ENCODE measurements at regions not wholly inside any gene's neighbourhood (a gene's known extent, or its start where the extent isn't known, plus 50 kb on each side); places are given as distances from the start of the nearest gene placed in this dataset.
A peak's percentile ranks its signal among the peaks of the same experiment; 100 is the strongest.

GRCh38 chr4:101730291-101731117, 60.0 kb upstream of the BANK1 start:
- peaks cover 15% of the 10 kb centered on the region for H3K4me1 Mint-ChIP-seq
- H3K36me3 Mint-ChIP-seq = no peaks in the 10 kb centered on the region
- H3K9me3 Mint-ChIP-seq = no peaks in the 10 kb centered on the region
- peak overlapping the region; percentile 17 for H3K27ac Mint-ChIP-seq
- ATAC-seq = peak; percentile 81
- H3K27me3 Mint-ChIP-seq = no peaks in the 10 kb centered on the region
- no peak overlapping the region for H3K4me3 Mint-ChIP-seq

- ATAC-seq = no peak
- Mint-ChIP-seq H3K4me3 (no peak overlapping the region), H3K27ac (no peak overlapping the region), H3K36me3 (no peaks in the 10 kb centered on the region), H3K9me3 (no peaks in the 10 kb centered on the region), H3K27me3 (no peaks in the 10 kb centered on the region), H3K4me1 (peaks cover 17% of the 10 kb centered on the region)
Measured at GRCh38 chr4:101727238-101727637, 63.3 kb upstream of the BANK1 start.

GRCh38 chr4:101724093-101724492, 66.4 kb upstream of the BANK1 start:
- H3K36me3 Mint-ChIP-seq = no peaks in the 10 kb centered on the region
- H3K27me3 Mint-ChIP-seq = no peaks in the 10 kb centered on the region
- H3K4me1 Mint-ChIP-seq = peaks cover 18% of the 10 kb centered on the region
- peak overlapping the region; percentile 74 for H3K27ac Mint-ChIP-seq
- peaks cover 3% of the 10 kb centered on the region for H3K9me3 Mint-ChIP-seq
- H3K4me3 Mint-ChIP-seq = peak overlapping the region; percentile 56
- ATAC-seq = peak; percentile 61

GRCh38 chr4:101718810-101719209, 71.7 kb upstream of the BANK1 start:
- peaks cover 20% of the 10 kb centered on the region for H3K9me3 Mint-ChIP-seq
- H3K27me3 Mint-ChIP-seq = no peaks in the 10 kb centered on the region
- peaks cover 20% of the 10 kb centered on the region for H3K36me3 Mint-ChIP-seq
- no peak for ATAC-seq
- no peak overlapping the region for H3K4me3 Mint-ChIP-seq
- H3K4me1 Mint-ChIP-seq = peaks cover 29% of the 10 kb centered on the region
- no peak overlapping the region for H3K27ac Mint-ChIP-seq

- H3K4me3 Mint-ChIP-seq = no peak overlapping the region
- peaks cover 12% of the 10 kb centered on the region for H3K4me1 Mint-ChIP-seq
- H3K27ac Mint-ChIP-seq = no peak overlapping the region
- H3K9me3 Mint-ChIP-seq = peaks cover 13% of the 10 kb centered on the region
- no peaks in the 10 kb centered on the region for H3K27me3 Mint-ChIP-seq
- no peak for ATAC-seq
- H3K36me3 Mint-ChIP-seq = peaks cover 7% of the 10 kb centered on the region
Measured at GRCh38 chr4:101711590-101712260, 78.8 kb upstream of the BANK1 start.

GRCh38 chr4:101710806-101711205, 79.7 kb upstream of the BANK1 start:
- H3K9me3 Mint-ChIP-seq = peaks cover 16% of the 10 kb centered on the region
- peaks cover 11% of the 10 kb centered on the region for H3K36me3 Mint-ChIP-seq
- peaks cover 9% of the 10 kb centered on the region for H3K4me1 Mint-ChIP-seq
- ATAC-seq = no peak
- no peaks in the 10 kb centered on the region for H3K27me3 Mint-ChIP-seq
- H3K27ac Mint-ChIP-seq = no peak overlapping the region
- H3K4me3 Mint-ChIP-seq = no peak overlapping the region

- Mint-ChIP-seq H3K4me3 (no peak overlapping the region), H3K4me1 (peaks cover 7% of the 10 kb centered on the region), H3K27ac (no peak overlapping the region), H3K27me3 (no peaks in the 10 kb centered on the region), H3K36me3 (peaks cover 11% of the 10 kb centered on the region), H3K9me3 (peaks cover 12% of the 10 kb centered on the region)
- no peak for ATAC-seq
Measured at GRCh38 chr4:101708293-101709039, 82.1 kb upstream of the BANK1 start.

- Mint-ChIP-seq H3K36me3 (peaks cover 11% of the 10 kb centered on the region), H3K27me3 (no peaks in the 10 kb centered on the region), H3K4me1 (peaks cover 7% of the 10 kb centered on the region), H3K4me3 (no peak overlapping the region), H3K27ac (no peak overlapping the region), H3K9me3 (peaks cover 15% of the 10 kb centered on the region)
- no peak for ATAC-seq
Measured at GRCh38 chr4:101707596-101707995, 82.9 kb upstream of the BANK1 start.

- no peak for ATAC-seq
- H3K4me1 Mint-ChIP-seq = peaks cover 7% of the 10 kb centered on the region
- H3K9me3 Mint-ChIP-seq = peaks cover 15% of the 10 kb centered on the region
- no peaks in the 10 kb centered on the region for H3K27me3 Mint-ChIP-seq
- no peak overlapping the region for H3K4me3 Mint-ChIP-seq
- peaks cover 11% of the 10 kb centered on the region for H3K36me3 Mint-ChIP-seq
- H3K27ac Mint-ChIP-seq = no peak overlapping the region
Measured at GRCh38 chr4:101706535-101707057, 83.9 kb upstream of the BANK1 start.

GRCh38 chr4:101701551-101701950, 89.0 kb upstream of the BANK1 start:
- Mint-ChIP-seq H3K36me3 (peaks cover 8% of the 10 kb centered on the region), H3K27me3 (no peaks in the 10 kb centered on the region), H3K4me3 (no peak overlapping the region), H3K9me3 (peaks cover 8% of the 10 kb centered on the region), H3K4me1 (peaks cover 23% of the 10 kb centered on the region), H3K27ac (no peak overlapping the region)
- no peak for ATAC-seq

GRCh38 chr4:101699441-101700124, 90.9 kb upstream of the BANK1 start:
- Mint-ChIP-seq H3K36me3 (no peaks in the 10 kb centered on the region), H3K9me3 (peaks cover 3% of the 10 kb centered on the region), H3K27ac (peak overlapping the region; percentile 65), H3K27me3 (no peaks in the 10 kb centered on the region), H3K4me1 (peaks cover 37% of the 10 kb centered on the region), H3K4me3 (peak overlapping the region; percentile 60)
- peak; percentile 70 for ATAC-seq

- no peaks in the 10 kb centered on the region for H3K27me3 Mint-ChIP-seq
- H3K4me1 Mint-ChIP-seq = peaks cover 48% of the 10 kb centered on the region
- H3K27ac Mint-ChIP-seq = peak overlapping the region; percentile 76
- no peak overlapping the region for H3K4me3 Mint-ChIP-seq
- no peaks in the 10 kb centered on the region for H3K36me3 Mint-ChIP-seq
- H3K9me3 Mint-ChIP-seq = no peaks in the 10 kb centered on the region
- ATAC-seq = no peak
Measured at GRCh38 chr4:101697266-101697665, 93.3 kb upstream of the BANK1 start.

GRCh38 chr4:101696276-101697010, 94.1 kb upstream of the BANK1 start:
- H3K27me3 Mint-ChIP-seq = no peaks in the 10 kb centered on the region
- H3K27ac Mint-ChIP-seq = peak overlapping the region; percentile 76
- H3K4me1 Mint-ChIP-seq = peaks cover 53% of the 10 kb centered on the region
- peaks cover 1% of the 10 kb centered on the region for H3K36me3 Mint-ChIP-seq
- no peak for ATAC-seq
- H3K9me3 Mint-ChIP-seq = peaks cover under 1% of the 10 kb centered on the region
- H3K4me3 Mint-ChIP-seq = no peak overlapping the region

- H3K27me3 Mint-ChIP-seq = no peaks in the 10 kb centered on the region
- no peak for ATAC-seq
- peaks cover 65% of the 10 kb centered on the region for H3K4me1 Mint-ChIP-seq
- no peak overlapping the region for H3K4me3 Mint-ChIP-seq
- H3K27ac Mint-ChIP-seq = peak overlapping the region; percentile 85
- H3K36me3 Mint-ChIP-seq = peaks cover 5% of the 10 kb centered on the region
- H3K9me3 Mint-ChIP-seq = peaks cover 6% of the 10 kb centered on the region
Measured at GRCh38 chr4:101695176-101695575, 95.4 kb upstream of the BANK1 start.

Data from stimulated activated memory B cell treated with anti-CD40 and anti-IgM and Interleukin-4, amounts not matched to agents 10 μg/mL and 1 μg/mL and 100 μg/mL, for 72 hours (primary cell).